ENCODE measurements at regions not wholly inside any gene's neighbourhood (a gene's known extent, or its start where the extent isn't known, plus 50 kb on each side); places are given as distances from the start of the nearest gene placed in this dataset.

GRCh38 chr7:37526623-37527022 lies 78.0 kb upstream of the ELMO1 start:
- Histone ChIP-seq H3K36me3 (ENCODE audit: control insufficient read depth, insufficient read depth, low read length) (no peaks in the 10 kb centered on the region), H3K4me3 (ENCODE audit: low read depth, low read length) (no peak overlapping the region), H3K4me1 (ENCODE audit: control insufficient read depth, insufficient read depth, low read length) (peaks cover 4% of the 10 kb centered on the region), H3K27ac (ENCODE audit: low read depth, low read length) (no peak overlapping the region), H3K27me3 (ENCODE audit: control insufficient read depth, insufficient read depth, low read length) (no peaks in the 10 kb centered on the region), H3K9me3 (ENCODE audit: control insufficient read depth, insufficient read depth, low read length) (no peaks in the 10 kb centered on the region)
- WGBS (ENCODE audit: insufficient coverage): 100% methylated on average over 1 of the region's 4 CpGs
- no peak for DNase-seq (ENCODE audit: low read depth in 4 of 6, low spot score in 6 of 6)

DNA sequence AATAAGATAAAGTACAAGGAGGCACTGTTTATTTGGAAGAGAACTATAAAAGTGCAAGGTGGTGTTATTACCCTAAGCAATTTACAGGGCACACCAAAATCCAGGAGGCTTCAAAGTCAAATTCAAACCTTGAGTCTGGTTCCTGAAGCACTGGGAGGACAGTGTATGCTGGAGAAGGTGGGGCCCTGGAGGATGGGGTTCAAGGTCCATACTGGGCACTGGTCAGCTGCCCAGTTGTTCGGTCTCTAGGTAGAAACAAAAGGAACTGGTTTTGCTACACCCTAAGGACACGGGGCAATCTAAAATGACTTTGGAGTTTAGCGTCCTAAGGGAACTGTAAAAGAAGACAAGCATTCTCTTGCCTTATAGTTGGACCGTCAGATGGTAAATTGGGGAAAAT lies 78.4 kb upstream of the ELMO1 start:
- DNase-seq (ENCODE audit: low read depth in 4 of 6, low spot score in 6 of 6): no peak
- H3K27ac ChIP-seq (ENCODE audit: low read depth, low read length): no peak overlapping the region
- no peak overlapping the region for H3K4me3 ChIP-seq (ENCODE audit: low read depth, low read length)
- 100% methylated on average over 4 of the region's 4 CpGs for WGBS (ENCODE audit: insufficient coverage)
- H3K4me1 ChIP-seq (ENCODE audit: control insufficient read depth, insufficient read depth, low read length): peaks cover 4% of the 10 kb centered on the region
- H3K9me3 ChIP-seq (ENCODE audit: control insufficient read depth, insufficient read depth, low read length): no peaks in the 10 kb centered on the region
- H3K27me3 ChIP-seq (ENCODE audit: control insufficient read depth, insufficient read depth, low read length): no peaks in the 10 kb centered on the region
- H3K36me3 ChIP-seq (ENCODE audit: control insufficient read depth, insufficient read depth, low read length): no peaks in the 10 kb centered on the region

DNA sequence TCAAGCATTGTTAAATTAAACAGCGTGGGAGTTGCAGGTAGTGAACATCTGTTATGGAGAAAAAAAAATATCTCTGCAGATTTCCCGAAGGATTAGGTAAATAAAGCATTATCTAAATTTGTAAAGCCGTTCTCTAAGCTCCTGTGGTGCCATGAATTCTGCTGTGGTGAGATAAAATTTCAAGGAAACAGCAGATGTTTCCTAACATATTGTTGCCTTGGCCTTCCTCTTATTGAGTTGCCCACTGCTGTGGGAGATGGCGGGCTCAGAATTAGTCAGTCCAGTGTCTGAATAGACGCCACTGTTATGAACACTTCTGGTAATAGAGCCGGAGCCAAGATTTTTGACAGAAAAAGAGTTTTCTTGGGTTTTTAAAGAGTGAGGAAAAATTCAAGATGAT lies 82.6 kb upstream of the ELMO1 start:
- Histone ChIP-seq H3K4me3 (ENCODE audit: low read depth, low read length) (no peak overlapping the region), H3K4me1 (ENCODE audit: control insufficient read depth, insufficient read depth, low read length) (peaks cover 3% of the 10 kb centered on the region), H3K27ac (ENCODE audit: low read depth, low read length) (no peak overlapping the region), H3K9me3 (ENCODE audit: control insufficient read depth, insufficient read depth, low read length) (no peaks in the 10 kb centered on the region), H3K36me3 (ENCODE audit: control insufficient read depth, insufficient read depth, low read length) (no peaks in the 10 kb centered on the region), H3K27me3 (ENCODE audit: control insufficient read depth, insufficient read depth, low read length) (no peaks in the 10 kb centered on the region)
- DNase-seq (ENCODE audit: low read depth in 4 of 6, low spot score in 6 of 6): no peak
- WGBS (ENCODE audit: insufficient coverage): 79% methylated on average over 5 of the region's 6 CpGs

- Histone ChIP-seq H3K36me3 (ENCODE audit: control insufficient read depth, insufficient read depth, low read length) (no peaks in the 10 kb centered on the region), H3K4me1 (ENCODE audit: control insufficient read depth, insufficient read depth, low read length) (peaks cover 6% of the 10 kb centered on the region), H3K9me3 (ENCODE audit: control insufficient read depth, insufficient read depth, low read length) (no peaks in the 10 kb centered on the region), H3K27ac (ENCODE audit: low read depth, low read length) (no peak overlapping the region), H3K4me3 (ENCODE audit: low read depth, low read length) (no peak overlapping the region), H3K27me3 (ENCODE audit: control insufficient read depth, insufficient read depth, low read length) (no peaks in the 10 kb centered on the region)
- WGBS (ENCODE audit: insufficient coverage): no CpG with 5 or more reads among the region's 3 CpGs
- no peak for DNase-seq (ENCODE audit: low read depth in 4 of 6, low spot score in 6 of 6)
Observed at GRCh38 chr7:37532636-37533035, 84.0 kb upstream of the ELMO1 start.

DNA sequence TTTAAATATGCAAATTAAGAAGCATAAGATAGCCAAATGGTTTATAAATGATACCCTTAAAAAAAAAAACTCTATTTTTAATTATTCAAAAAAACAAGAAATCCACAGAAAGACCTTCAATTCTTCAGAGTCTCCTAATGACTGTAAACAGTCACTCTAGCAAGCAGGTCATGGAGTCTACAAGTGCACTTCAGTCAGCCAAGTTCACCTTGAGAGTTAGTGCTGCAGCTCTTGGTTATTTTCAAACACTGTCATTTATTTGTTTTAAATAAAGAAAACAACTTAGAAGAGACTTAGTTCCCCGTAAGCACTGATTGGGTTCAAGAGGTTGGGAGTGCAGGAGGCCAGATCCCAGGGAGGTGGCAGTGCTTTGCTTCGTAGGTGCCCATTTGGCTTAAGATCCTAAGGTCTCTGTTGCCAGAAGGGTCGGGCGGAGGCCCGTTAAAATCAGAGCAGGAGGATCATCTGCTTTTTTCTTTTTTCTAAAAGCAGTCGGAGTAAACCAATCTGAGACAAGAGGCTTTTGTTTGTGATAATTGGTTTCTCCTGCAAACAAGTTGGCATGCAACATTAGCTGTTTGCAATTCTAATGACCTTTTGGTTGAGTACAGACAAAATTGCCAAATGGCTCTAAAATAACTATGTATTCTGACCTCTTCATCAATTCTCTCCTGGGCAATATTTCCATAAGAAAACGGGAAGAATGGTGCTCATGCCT lies 86.4 kb upstream of the ELMO1 start:
- H3K9me3 ChIP-seq (ENCODE audit: control insufficient read depth, insufficient read depth, low read length): no peaks in the 10 kb centered on the region
- no peaks in the 10 kb centered on the region for H3K36me3 ChIP-seq (ENCODE audit: control insufficient read depth, insufficient read depth, low read length)
- peaks cover 6% of the 10 kb centered on the region for H3K4me1 ChIP-seq (ENCODE audit: control insufficient read depth, insufficient read depth, low read length)
- WGBS (ENCODE audit: insufficient coverage): 29% methylated on average over 6 of the region's 7 CpGs
- no peak overlapping the region for H3K4me3 ChIP-seq (ENCODE audit: low read depth, low read length)
- H3K27ac ChIP-seq (ENCODE audit: low read depth, low read length): no peak overlapping the region
- peak in 2 of 6 donors; percentile 54 to 69 for DNase-seq (ENCODE audit: low read depth in 4 of 6, low spot score in 6 of 6)
- no peaks in the 10 kb centered on the region for H3K27me3 ChIP-seq (ENCODE audit: control insufficient read depth, insufficient read depth, low read length)

DNA sequence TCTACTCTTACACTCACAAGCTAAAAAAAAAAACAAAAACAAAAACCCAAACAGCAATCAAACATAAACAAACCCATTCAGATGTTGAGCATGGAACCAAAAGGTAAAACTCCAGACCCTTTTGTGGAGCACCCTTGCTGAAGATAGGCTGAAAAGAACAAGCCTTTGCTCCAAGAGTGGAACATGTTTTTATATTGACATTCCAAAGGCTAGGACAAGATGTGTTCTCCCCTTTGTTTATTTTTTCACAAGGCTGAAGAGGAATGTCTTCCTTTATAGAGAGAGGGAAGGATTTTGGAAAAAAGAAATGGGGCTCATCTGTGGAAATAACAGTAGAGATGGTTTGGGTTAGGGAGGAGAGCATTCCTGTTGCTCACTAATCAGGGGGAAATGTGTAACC lies 87.2 kb upstream of the ELMO1 start:
- no peak overlapping the region for H3K27ac ChIP-seq (ENCODE audit: low read depth, low read length)
- no peak for DNase-seq (ENCODE audit: low read depth in 4 of 6, low spot score in 6 of 6)
- H3K36me3 ChIP-seq (ENCODE audit: control insufficient read depth, insufficient read depth, low read length): no peaks in the 10 kb centered on the region
- H3K27me3 ChIP-seq (ENCODE audit: control insufficient read depth, insufficient read depth, low read length): no peaks in the 10 kb centered on the region
- no peaks in the 10 kb centered on the region for H3K9me3 ChIP-seq (ENCODE audit: control insufficient read depth, insufficient read depth, low read length)
- peaks cover 7% of the 10 kb centered on the region for H3K4me1 ChIP-seq (ENCODE audit: control insufficient read depth, insufficient read depth, low read length)
- no peak overlapping the region for H3K4me3 ChIP-seq (ENCODE audit: low read depth, low read length)

DNA sequence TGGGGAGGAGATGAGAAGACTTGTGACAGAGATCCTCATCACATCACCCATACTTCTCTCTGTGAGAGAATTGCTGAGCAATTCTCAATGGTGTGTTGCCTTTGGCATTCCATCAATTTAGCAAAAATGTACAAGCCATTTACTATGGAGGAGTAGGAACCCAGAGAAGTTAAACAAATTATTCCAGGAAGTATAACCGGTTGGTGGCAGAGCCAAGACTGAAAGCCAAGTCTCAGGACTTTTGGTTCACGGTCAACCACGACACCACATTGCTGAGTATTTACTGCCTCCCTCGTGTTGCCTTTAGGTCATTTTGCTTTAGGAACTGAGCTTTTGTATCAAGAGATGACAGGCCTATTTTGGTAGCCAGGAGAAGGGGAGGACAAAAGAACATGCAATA lies 88.0 kb upstream of the ELMO1 start:
- 60% methylated on average over 4 of the region's 4 CpGs for WGBS (ENCODE audit: insufficient coverage)
- no peaks in the 10 kb centered on the region for H3K9me3 ChIP-seq (ENCODE audit: control insufficient read depth, insufficient read depth, low read length)

DNA sequence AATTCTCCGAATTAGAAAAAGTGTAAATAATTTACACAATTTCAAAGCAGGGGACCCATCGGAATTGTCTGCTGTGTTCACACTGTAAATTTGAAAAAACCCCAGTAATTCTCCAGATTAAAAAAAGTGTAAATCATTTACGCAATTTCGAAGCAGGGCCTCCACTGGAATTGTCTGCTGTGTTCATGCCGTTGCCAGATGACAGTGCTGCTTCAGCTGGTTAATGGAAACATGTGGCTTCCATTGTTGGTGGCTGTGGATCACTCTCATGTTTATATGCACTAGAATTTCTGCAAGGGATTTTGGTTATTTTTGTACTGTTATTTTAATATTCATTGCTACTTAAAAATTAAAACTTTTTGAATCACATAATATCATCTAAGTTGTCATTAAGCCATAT lies 88.8 kb upstream of the ELMO1 start:
- no peak overlapping the region for H3K4me3 ChIP-seq (ENCODE audit: low read depth, low read length)
- WGBS (ENCODE audit: insufficient coverage): 80% methylated on average over 4 of the region's 5 CpGs
- H3K27ac ChIP-seq (ENCODE audit: low read depth, low read length): no peak overlapping the region
- no peaks in the 10 kb centered on the region for H3K9me3 ChIP-seq (ENCODE audit: control insufficient read depth, insufficient read depth, low read length)
- DNase-seq (ENCODE audit: low read depth in 4 of 6, low spot score in 6 of 6): peak in 1 of 6 donors; percentile 58
- H3K36me3 ChIP-seq (ENCODE audit: control insufficient read depth, insufficient read depth, low read length): no peaks in the 10 kb centered on the region
- H3K4me1 ChIP-seq (ENCODE audit: control insufficient read depth, insufficient read depth, low read length): peaks cover 15% of the 10 kb centered on the region
- H3K27me3 ChIP-seq (ENCODE audit: control insufficient read depth, insufficient read depth, low read length): no peaks in the 10 kb centered on the region

More for the DNA sequence above, 88.0 kb upstream of the ELMO1 start:
- Histone ChIP-seq H3K27me3 (ENCODE audit: control insufficient read depth, insufficient read depth, low read length) (no peaks in the 10 kb centered on the region), H3K27ac (ENCODE audit: low read depth, low read length) (no peak overlapping the region), H3K4me1 (ENCODE audit: control insufficient read depth, insufficient read depth, low read length) (peaks cover 15% of the 10 kb centered on the region), H3K36me3 (ENCODE audit: control insufficient read depth, insufficient read depth, low read length) (no peaks in the 10 kb centered on the region), H3K4me3 (ENCODE audit: low read depth, low read length) (no peak overlapping the region)
- no peak for DNase-seq (ENCODE audit: low read depth in 4 of 6, low spot score in 6 of 6)

GRCh38 chr7:37538945-37539344 lies 90.3 kb upstream of the ELMO1 start:
- WGBS (ENCODE audit: insufficient coverage): 100% methylated on average over 2 of the region's 4 CpGs
- Histone ChIP-seq H3K9me3 (ENCODE audit: control insufficient read depth, insufficient read depth, low read length) (no peaks in the 10 kb centered on the region), H3K4me3 (ENCODE audit: low read depth, low read length) (no peak overlapping the region), H3K4me1 (ENCODE audit: control insufficient read depth, insufficient read depth, low read length) (peaks cover 15% of the 10 kb centered on the region), H3K27me3 (ENCODE audit: control insufficient read depth, insufficient read depth, low read length) (no peaks in the 10 kb centered on the region), H3K27ac (ENCODE audit: low read depth, low read length) (no peak overlapping the region), H3K36me3 (ENCODE audit: control insufficient read depth, insufficient read depth, low read length) (no peaks in the 10 kb centered on the region)
- DNase-seq (ENCODE audit: low read depth in 4 of 6, low spot score in 6 of 6): no peak

DNA sequence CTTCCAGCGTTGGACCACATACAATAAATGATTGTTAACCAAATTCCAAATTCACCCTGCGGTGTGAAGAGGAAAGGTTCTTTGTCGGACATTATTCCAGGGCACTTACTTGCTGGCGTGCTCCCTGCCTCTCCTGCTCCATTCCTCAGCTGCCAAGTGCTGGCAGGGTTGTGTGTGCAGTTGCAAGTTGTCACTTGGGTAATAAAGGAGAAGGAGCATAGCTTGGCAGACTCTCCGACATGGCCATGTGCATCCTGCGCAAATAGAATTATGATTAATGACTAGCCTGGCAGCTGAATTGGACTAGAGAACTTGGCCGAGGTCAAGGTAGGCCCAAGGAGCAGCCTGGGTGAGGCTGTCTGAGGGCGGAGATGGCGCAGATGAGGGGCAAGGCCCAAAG lies 92.3 kb upstream of the ELMO1 start:
- DNase-seq (ENCODE audit: low read depth in 4 of 6, low spot score in 6 of 6): peak in 2 of 6 donors; percentile 48 to 89
- Histone ChIP-seq H3K27me3 (ENCODE audit: control insufficient read depth, insufficient read depth, low read length) (no peaks in the 10 kb centered on the region), H3K9me3 (ENCODE audit: control insufficient read depth, insufficient read depth, low read length) (no peaks in the 10 kb centered on the region), H3K27ac (ENCODE audit: low read depth, low read length) (no peak overlapping the region), H3K4me3 (ENCODE audit: low read depth, low read length) (no peak overlapping the region), H3K4me1 (ENCODE audit: control insufficient read depth, insufficient read depth, low read length) (peaks cover 12% of the 10 kb centered on the region), H3K36me3 (ENCODE audit: control insufficient read depth, insufficient read depth, low read length) (no peaks in the 10 kb centered on the region)
- 65% methylated on average over 7 of the region's 9 CpGs for WGBS (ENCODE audit: insufficient coverage)
